Duodenal mucosa (tissue), 2 donors: ENCODE measurements at regions not wholly inside any gene's neighbourhood (a gene's known extent, or its start where the extent isn't known, plus 50 kb on each side); places are given as distances from the start of the nearest gene placed in this dataset.

ENCODE experiments used
- H3K27ac ChIP-seq: one replicate; pipeline ENCODE4 v1.7.0; 2013; ENCODE audit warnings: low read depth, low read length
- H3K27me3 ChIP-seq, 2 donors: one replicate each; pipeline ENCODE4 v1.7.0; 2013; ENCODE audit warnings: low read length in 2 of 2, control low read depth in 1 of 2; ENCODE audit not compliant: insufficient read depth in 2 of 2, control insufficient read depth in 1 of 2
- H3K36me3 ChIP-seq, 2 donors: one replicate each; pipeline ENCODE4 v1.7.0; 2013; ENCODE audit warnings: low read length in 2 of 2, control low read depth in 1 of 2; ENCODE audit not compliant: insufficient read depth in 2 of 2, control insufficient read depth in 1 of 2
- H3K4me1 ChIP-seq, 2 donors: one replicate each; pipeline ENCODE4 v1.7.0; 2013; ENCODE audit warnings: low read length in 2 of 2, control low read depth in 1 of 2; ENCODE audit not compliant: insufficient read depth in 2 of 2, control insufficient read depth in 1 of 2
- H3K4me3 ChIP-seq, 2 donors: one replicate each; pipeline ENCODE4 v1.7.0; 2013; ENCODE audit warnings: low read length in 2 of 2, low read depth in 1 of 2
- H3K9ac ChIP-seq, 2 donors: one replicate each; pipeline ENCODE4 v1.7.0; 2013; ENCODE audit warnings: low read length in 2 of 2, low read depth in 1 of 2
- H3K9me3 ChIP-seq, 2 donors: one replicate each; pipeline ENCODE4 v1.7.0; 2013; ENCODE audit warnings: low read length in 2 of 2, control low read depth in 1 of 2; ENCODE audit not compliant: control insufficient read depth in 1 of 2

- no peak overlapping the region for H3K4me3 ChIP-seq
These were observed 1095.6 kb downstream of the MAT2B start for GRCh38 chr5:164600929-164601535.

GRCh38 chr5:164608507-164608906, 1103.1 kb downstream of the MAT2B start:
- H3K9ac ChIP-seq: no peak overlapping the region
- no peaks in the 10 kb centered on the region for H3K9me3 ChIP-seq
- no peak overlapping the region for H3K27ac ChIP-seq
- H3K27me3 ChIP-seq: no peaks in the 10 kb centered on the region
- H3K4me1 ChIP-seq: no peaks in the 10 kb centered on the region
- H3K4me3 ChIP-seq: no peak overlapping the region
- H3K36me3 ChIP-seq: no peaks in the 10 kb centered on the region

More at GRCh38 chr5:164600929-164601535, 1095.6 kb downstream of the MAT2B start:
- H3K9me3 ChIP-seq: peaks cover 0 to 2% of the 10 kb centered on the region in 2 donors
- no peaks in the 10 kb centered on the region for H3K36me3 ChIP-seq
- no peak overlapping the region for H3K27ac ChIP-seq
- no peak overlapping the region for H3K9ac ChIP-seq
- H3K4me1 ChIP-seq: no peaks in the 10 kb centered on the region
- H3K27me3 ChIP-seq: no peaks in the 10 kb centered on the region

- no peak overlapping the region for H3K27ac ChIP-seq
- H3K4me1 ChIP-seq: no peaks in the 10 kb centered on the region
- H3K9ac ChIP-seq: no peak overlapping the region
- H3K9me3 ChIP-seq: no peaks in the 10 kb centered on the region
- no peaks in the 10 kb centered on the region for H3K27me3 ChIP-seq
- H3K4me3 ChIP-seq: no peak overlapping the region
- no peaks in the 10 kb centered on the region for H3K36me3 ChIP-seq
These were observed 1105.0 kb downstream of the MAT2B start for GRCh38 chr5:164610374-164610773.

GRCh38 chr5:164614707-164615106, 1109.3 kb downstream of the MAT2B start:
- no peaks in the 10 kb centered on the region for H3K36me3 ChIP-seq
- no peak overlapping the region for H3K27ac ChIP-seq
- no peaks in the 10 kb centered on the region for H3K27me3 ChIP-seq
- no peaks in the 10 kb centered on the region for H3K4me1 ChIP-seq
- H3K4me3 ChIP-seq: no peak overlapping the region
- H3K9me3 ChIP-seq: no peaks in the 10 kb centered on the region
- no peak overlapping the region for H3K9ac ChIP-seq

- H3K36me3 ChIP-seq: no peaks in the 10 kb centered on the region
- no peak overlapping the region for H3K4me3 ChIP-seq
- no peaks in the 10 kb centered on the region for H3K27me3 ChIP-seq
- H3K4me1 ChIP-seq: no peaks in the 10 kb centered on the region
- H3K27ac ChIP-seq: no peak overlapping the region
- no peaks in the 10 kb centered on the region for H3K9me3 ChIP-seq
- H3K9ac ChIP-seq: no peak overlapping the region
These were observed 1111.9 kb downstream of the MAT2B start for GRCh38 chr5:164617290-164617689.

- Histone ChIP-seq H3K4me1 (no peaks in the 10 kb centered on the region), H3K36me3 (no peaks in the 10 kb centered on the region), H3K9me3 (no peaks in the 10 kb centered on the region), H3K9ac (no peak overlapping the region), H3K27me3 (no peaks in the 10 kb centered on the region), H3K4me3 (no peak overlapping the region), H3K27ac (no peak overlapping the region)
These were observed 1121.6 kb downstream of the MAT2B start for GRCh38 chr5:164627021-164627420.

- Histone ChIP-seq H3K36me3 (no peaks in the 10 kb centered on the region), H3K9ac (no peak overlapping the region), H3K27ac (no peak overlapping the region), H3K27me3 (no peaks in the 10 kb centered on the region), H3K9me3 (no peaks in the 10 kb centered on the region), H3K4me3 (no peak overlapping the region), H3K4me1 (no peaks in the 10 kb centered on the region)
These were observed 1131.0 kb downstream of the MAT2B start for GRCh38 chr5:164636456-164636855.

- Histone ChIP-seq H3K4me3 (no peak overlapping the region), H3K36me3 (no peaks in the 10 kb centered on the region), H3K27me3 (no peaks in the 10 kb centered on the region), H3K27ac (no peak overlapping the region), H3K4me1 (no peaks in the 10 kb centered on the region), H3K9ac (no peak overlapping the region), H3K9me3 (no peaks in the 10 kb centered on the region)
These were observed 1132.6 kb downstream of the MAT2B start for GRCh38 chr5:164637931-164638521.

GRCh38 chr5:164649266-164649665, 1143.8 kb downstream of the MAT2B start:
- Histone ChIP-seq H3K27ac (no peak overlapping the region), H3K9me3 (no peaks in the 10 kb centered on the region), H3K9ac (no peak overlapping the region), H3K27me3 (no peaks in the 10 kb centered on the region), H3K4me1 (no peaks in the 10 kb centered on the region), H3K36me3 (no peaks in the 10 kb centered on the region), H3K4me3 (no peak overlapping the region)

GRCh38 chr5:164650427-164650826, 1145.0 kb downstream of the MAT2B start:
- Histone ChIP-seq H3K36me3 (no peaks in the 10 kb centered on the region), H3K9ac (no peak overlapping the region), H3K9me3 (no peaks in the 10 kb centered on the region), H3K4me3 (no peak overlapping the region), H3K27ac (no peak overlapping the region), H3K4me1 (no peaks in the 10 kb centered on the region), H3K27me3 (no peaks in the 10 kb centered on the region)
